Neutrophil (primary cell): ENCODE measurements at regions not wholly inside any gene's neighbourhood (a gene's known extent, or its start where the extent isn't known, plus 50 kb on each side); places are given as distances from the start of the nearest gene placed in this dataset.

Experiments used
- H3K27ac ChIP-seq: fragments of 200-600 bp; sonication (generic); 2 replicates; pipeline ENCODE4 v1.5.1; 2016; ENCODE audit warnings: mild to moderate bottlenecking, moderate library complexity
- H3K27me3 ChIP-seq: fragments of 200-600 bp; sonication (generic); 2 replicates; pipeline ENCODE4 v1.6.0; 2016; ENCODE audit warnings: mild to moderate bottlenecking
- H3K36me3 ChIP-seq: fragments of 200-600 bp; sonication (generic); 2 replicates; pipeline ENCODE4 v1.5.1; 2017
- H3K4me1 ChIP-seq, 2 experiments: fragments of 200-600 bp in 1 of 2; sonication (generic) in 1 of 2; 1 replicate in 1 of 2; 2 replicates in 1 of 2; pipeline versions ENCODE4 v1.5.1 to v1.6.1; 2013 to 2016; ENCODE audit warnings: low read depth in 1 of 2, low read length in 1 of 2, mild to moderate bottlenecking in 1 of 2, moderate library complexity in 1 of 2; ENCODE audit not compliant: control insufficient read depth in 1 of 2, insufficient read depth in 1 of 2
- H3K4me3 ChIP-seq, 2 experiments: fragments of 200-600 bp in 1 of 2; sonication (generic) in 1 of 2; 1 replicate in 1 of 2; 2 replicates in 1 of 2; pipeline ENCODE4 v1.5.1; 2013 to 2016; ENCODE audit warnings: low read depth in 1 of 2, low read length in 1 of 2, mild to moderate bottlenecking in 1 of 2, moderate library complexity in 1 of 2
- H3K9me3 ChIP-seq: fragments of 200-600 bp; sonication (generic); 2 replicates; pipeline ENCODE4 v1.5.1; 2016
- TF ChIP-seq, protein P1 (sequence below): fragments of 200-600 bp; sonication (generic); IDR thresholded peaks from 2 replicates; pipeline ENCODE4 v1.5.1; 2016; ENCODE audit warnings: antibody characterized with exemption

DNA sequence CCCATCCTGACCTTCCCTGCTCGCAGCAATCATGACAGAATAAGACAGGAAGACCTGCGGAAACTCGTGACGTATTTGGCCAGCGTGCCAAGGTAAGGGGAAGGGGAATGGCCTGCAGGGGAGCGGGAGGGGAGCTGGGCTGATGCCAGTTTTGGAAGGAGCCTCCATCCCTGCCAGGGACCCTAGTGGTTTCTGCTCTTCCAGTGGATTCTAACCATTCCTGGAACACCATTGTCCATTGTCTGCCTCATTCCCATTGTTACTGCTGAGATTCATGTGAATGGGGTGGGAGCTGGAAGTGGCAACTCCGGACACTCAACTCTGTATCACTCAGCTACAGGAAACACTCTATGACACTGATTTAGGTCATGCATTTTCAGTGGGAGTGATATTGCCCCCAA is 242.9 kb upstream of the ROPN1 start:
- H3K9me3 ChIP-seq: no peaks in the 10 kb centered on the region
- TF ChIP-seq, protein P1, sequence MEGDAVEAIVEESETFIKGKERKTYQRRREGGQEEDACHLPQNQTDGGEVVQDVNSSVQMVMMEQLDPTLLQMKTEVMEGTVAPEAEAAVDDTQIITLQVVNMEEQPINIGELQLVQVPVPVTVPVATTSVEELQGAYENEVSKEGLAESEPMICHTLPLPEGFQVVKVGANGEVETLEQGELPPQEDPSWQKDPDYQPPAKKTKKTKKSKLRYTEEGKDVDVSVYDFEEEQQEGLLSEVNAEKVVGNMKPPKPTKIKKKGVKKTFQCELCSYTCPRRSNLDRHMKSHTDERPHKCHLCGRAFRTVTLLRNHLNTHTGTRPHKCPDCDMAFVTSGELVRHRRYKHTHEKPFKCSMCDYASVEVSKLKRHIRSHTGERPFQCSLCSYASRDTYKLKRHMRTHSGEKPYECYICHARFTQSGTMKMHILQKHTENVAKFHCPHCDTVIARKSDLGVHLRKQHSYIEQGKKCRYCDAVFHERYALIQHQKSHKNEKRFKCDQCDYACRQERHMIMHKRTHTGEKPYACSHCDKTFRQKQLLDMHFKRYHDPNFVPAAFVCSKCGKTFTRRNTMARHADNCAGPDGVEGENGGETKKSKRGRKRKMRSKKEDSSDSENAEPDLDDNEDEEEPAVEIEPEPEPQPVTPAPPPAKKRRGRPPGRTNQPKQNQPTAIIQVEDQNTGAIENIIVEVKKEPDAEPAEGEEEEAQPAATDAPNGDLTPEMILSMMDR: no peak

DNA sequence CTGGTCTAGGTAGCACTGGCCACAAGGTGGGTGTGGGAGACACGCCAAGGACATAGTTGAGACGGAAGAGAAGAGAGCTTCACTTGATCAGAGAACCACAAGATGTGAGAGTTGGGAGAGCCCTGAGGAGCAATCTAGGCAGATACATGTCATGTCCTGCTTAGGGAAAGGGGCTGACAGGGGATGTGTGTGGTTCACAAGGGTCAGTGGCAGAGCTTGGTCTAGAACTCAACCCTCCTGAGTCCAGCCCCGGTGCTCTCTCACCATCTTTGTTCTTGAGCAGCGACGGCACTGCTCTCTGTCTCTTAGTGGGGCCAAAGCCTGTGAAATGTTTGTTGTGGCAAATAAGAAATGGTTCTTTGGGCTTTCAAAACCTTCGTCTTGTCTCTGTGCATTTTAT is 243.5 kb upstream of the ROPN1 start:
- H3K27ac ChIP-seq: no peak overlapping the region
- H3K4me3 ChIP-seq: no peak overlapping the region
- no peaks in the 10 kb centered on the region for H3K36me3 ChIP-seq
- H3K4me1 ChIP-seq: no peaks in the 10 kb centered on the region
- H3K9me3 ChIP-seq: no peaks in the 10 kb centered on the region
- H3K27me3 ChIP-seq: no peaks in the 10 kb centered on the region
- TF ChIP-seq, protein P1: no peak

More for the DNA sequence above, 242.9 kb upstream of the ROPN1 start:
- Histone ChIP-seq H3K4me1 (no peaks in the 10 kb centered on the region), H3K27ac (no peak overlapping the region), H3K36me3 (no peaks in the 10 kb centered on the region), H3K4me3 (no peak overlapping the region), H3K27me3 (no peaks in the 10 kb centered on the region)

DNA sequence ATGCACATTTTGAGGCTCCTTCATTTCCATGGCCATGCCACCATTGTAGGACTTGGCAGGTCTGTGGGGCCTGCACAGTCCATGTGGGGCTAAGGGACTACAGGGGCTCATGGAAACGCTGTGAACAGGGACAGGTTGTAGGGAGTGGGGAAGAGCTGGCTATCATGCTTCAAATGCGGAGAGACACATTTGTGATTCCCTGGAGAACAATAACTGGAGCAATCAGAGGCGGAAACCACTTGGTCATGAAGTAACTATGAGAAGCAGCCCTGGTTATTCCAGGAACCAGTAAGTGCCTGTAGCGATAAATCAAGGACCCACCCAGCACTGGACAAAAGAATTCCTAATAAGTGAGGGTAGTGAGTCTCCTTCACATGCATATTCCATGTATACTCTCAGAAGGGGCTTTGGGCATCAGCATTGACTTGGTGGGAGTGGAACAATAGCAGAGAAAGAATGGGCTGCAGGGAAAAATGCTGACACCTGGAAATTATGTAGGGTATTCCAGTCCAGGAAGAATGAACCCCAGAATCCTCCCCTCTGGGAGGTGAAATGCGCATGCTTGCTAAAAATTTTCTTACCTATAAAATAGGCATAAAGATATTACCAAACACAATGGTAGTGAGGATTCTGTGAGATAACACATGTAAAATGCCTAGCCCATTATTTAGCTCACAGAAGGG is 251.4 kb upstream of the ROPN1 start:
- Histone ChIP-seq H3K36me3 (no peaks in the 10 kb centered on the region), H3K27me3 (peaks cover 6% of the 10 kb centered on the region), H3K27ac (no peak overlapping the region), H3K4me3 (no peak overlapping the region), H3K9me3 (no peaks in the 10 kb centered on the region), H3K4me1 (no peaks in the 10 kb centered on the region)
- TF ChIP-seq, protein P1: no peak

DNA sequence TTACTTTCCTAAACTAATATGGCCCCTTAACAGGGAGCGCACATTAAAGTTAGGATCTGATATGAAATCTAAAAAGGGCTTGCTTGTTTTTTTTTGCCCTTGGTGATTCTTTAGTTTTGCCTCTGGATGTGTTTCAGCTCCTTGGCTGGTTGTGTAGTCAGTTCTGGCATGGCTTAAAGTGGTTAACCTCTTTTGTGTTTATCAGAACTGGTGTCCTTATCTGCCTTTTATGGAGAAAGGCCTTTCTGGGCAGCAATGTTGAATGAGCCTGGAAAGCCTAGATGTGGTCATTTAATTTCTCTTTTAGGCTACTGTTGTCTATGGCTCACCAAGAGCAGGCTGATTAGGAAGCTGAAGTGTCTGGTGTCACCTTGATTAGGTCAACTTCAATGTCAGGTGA is 254.5 kb upstream of the ROPN1 start:
- Histone ChIP-seq H3K36me3 (no peaks in the 10 kb centered on the region), H3K9me3 (no peaks in the 10 kb centered on the region)

DNA sequence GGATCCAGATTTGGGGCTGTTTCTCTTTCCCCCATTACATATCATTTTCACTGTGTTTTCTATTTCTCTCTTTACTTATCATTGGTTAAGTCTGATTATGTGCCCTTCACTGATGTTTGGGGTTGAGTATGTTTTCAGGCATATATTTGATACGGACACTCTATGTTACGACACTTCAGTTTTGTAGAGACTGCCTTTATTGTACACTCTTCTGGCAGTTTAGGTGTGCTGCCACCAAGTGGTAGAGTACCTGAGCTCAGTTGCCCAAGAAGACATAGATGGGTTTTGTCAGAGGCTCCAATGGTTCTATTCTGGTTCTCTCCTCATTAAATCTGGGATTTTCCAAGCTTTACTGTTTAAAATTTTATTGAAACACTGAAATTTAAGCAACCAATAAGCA is 255.0 kb upstream of the ROPN1 start:
- Histone ChIP-seq H3K4me3 (no peak overlapping the region), H3K27me3 (peaks cover 31% of the 10 kb centered on the region), H3K36me3 (no peaks in the 10 kb centered on the region), H3K27ac (no peak overlapping the region), H3K4me1 (no peaks in the 10 kb centered on the region), H3K9me3 (no peaks in the 10 kb centered on the region)
- TF ChIP-seq, protein P1: no peak

More for the DNA sequence above, 254.5 kb upstream of the ROPN1 start:
- TF ChIP-seq, protein P1: no peak
- peaks cover 31% of the 10 kb centered on the region for H3K27me3 ChIP-seq
- H3K4me3 ChIP-seq: no peak overlapping the region
- no peaks in the 10 kb centered on the region for H3K4me1 ChIP-seq
- no peak overlapping the region for H3K27ac ChIP-seq
